ENCODE measurements at regions not wholly inside any gene's neighbourhood (a gene's known extent, or its start where the extent isn't known, plus 50 kb on each side); places are given as distances from the start of the nearest gene placed in this dataset.

DNA sequence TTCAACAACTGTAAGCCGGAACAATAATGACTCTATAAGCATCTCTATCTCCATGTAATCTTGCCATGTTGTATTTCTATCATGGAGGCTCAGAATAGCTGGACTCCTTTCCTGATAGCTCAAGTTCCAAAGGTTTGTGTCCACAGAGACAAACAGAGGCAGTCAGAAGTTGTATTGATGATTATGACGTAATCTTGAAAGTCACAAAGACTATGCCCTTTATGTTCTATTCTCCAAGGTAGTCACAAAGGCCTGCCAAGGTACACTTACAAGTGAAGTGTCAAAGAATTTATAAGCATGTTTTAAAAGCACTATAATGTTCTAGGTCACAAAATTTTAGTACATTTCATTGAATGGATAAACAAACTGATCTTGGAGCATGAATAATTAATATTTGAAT lies 542.2 kb downstream of the CDH11 start:
- ChIA-PET CTCF (no interaction called here), POLR2A (no interaction called here)
- Histone ChIP-seq H3K4me1 (ENCODE audit: control insufficient read depth, insufficient read depth, low read length) (no peaks in the 10 kb centered on the region), H3K27me3 (ENCODE audit: control insufficient read depth, insufficient read depth, low read length) (no peaks in the 10 kb centered on the region), H3K9me3 (ENCODE audit: control insufficient read depth, insufficient read depth, low read depth, low read length) (no peaks in the 10 kb centered on the region), H3K4me3 (ENCODE audit: low read depth in 2 of 2, low read length in 2 of 2) (no peak overlapping the region), H3K36me3 (ENCODE audit: control insufficient read depth, insufficient read depth, low read length) (no peaks in the 10 kb centered on the region), H3K27ac (ENCODE audit: low read length) (no peak overlapping the region)
- in situ Hi-C loops (cut with HindIII; ENCODE audit: low pct_unique_long_range_greater_than_20kb, low sequenced_read_pairs) (no loop called here), intact Hi-C loops (cut with micrococcal nuclease; ENCODE audit: unreplicated experiment) (no loop called here)
- no peak for TF ChIP-seq POLR2AphosphoS5 (IDR thresholded peaks at IDR 0.05; ENCODE audit: low read depth, low read length)
- TF ChIP-seq, protein P1, sequence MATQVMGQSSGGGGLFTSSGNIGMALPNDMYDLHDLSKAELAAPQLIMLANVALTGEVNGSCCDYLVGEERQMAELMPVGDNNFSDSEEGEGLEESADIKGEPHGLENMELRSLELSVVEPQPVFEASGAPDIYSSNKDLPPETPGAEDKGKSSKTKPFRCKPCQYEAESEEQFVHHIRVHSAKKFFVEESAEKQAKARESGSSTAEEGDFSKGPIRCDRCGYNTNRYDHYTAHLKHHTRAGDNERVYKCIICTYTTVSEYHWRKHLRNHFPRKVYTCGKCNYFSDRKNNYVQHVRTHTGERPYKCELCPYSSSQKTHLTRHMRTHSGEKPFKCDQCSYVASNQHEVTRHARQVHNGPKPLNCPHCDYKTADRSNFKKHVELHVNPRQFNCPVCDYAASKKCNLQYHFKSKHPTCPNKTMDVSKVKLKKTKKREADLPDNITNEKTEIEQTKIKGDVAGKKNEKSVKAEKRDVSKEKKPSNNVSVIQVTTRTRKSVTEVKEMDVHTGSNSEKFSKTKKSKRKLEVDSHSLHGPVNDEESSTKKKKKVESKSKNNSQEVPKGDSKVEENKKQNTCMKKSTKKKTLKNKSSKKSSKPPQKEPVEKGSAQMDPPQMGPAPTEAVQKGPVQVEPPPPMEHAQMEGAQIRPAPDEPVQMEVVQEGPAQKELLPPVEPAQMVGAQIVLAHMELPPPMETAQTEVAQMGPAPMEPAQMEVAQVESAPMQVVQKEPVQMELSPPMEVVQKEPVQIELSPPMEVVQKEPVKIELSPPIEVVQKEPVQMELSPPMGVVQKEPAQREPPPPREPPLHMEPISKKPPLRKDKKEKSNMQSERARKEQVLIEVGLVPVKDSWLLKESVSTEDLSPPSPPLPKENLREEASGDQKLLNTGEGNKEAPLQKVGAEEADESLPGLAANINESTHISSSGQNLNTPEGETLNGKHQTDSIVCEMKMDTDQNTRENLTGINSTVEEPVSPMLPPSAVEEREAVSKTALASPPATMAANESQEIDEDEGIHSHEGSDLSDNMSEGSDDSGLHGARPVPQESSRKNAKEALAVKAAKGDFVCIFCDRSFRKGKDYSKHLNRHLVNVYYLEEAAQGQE (IDR thresholded peaks at IDR 0.05; ENCODE audit: insufficient read depth in 1 of 2, low read depth in 2 of 2, low read length in 1 of 2): no peak
- TF ChIP-seq, protein P2, sequence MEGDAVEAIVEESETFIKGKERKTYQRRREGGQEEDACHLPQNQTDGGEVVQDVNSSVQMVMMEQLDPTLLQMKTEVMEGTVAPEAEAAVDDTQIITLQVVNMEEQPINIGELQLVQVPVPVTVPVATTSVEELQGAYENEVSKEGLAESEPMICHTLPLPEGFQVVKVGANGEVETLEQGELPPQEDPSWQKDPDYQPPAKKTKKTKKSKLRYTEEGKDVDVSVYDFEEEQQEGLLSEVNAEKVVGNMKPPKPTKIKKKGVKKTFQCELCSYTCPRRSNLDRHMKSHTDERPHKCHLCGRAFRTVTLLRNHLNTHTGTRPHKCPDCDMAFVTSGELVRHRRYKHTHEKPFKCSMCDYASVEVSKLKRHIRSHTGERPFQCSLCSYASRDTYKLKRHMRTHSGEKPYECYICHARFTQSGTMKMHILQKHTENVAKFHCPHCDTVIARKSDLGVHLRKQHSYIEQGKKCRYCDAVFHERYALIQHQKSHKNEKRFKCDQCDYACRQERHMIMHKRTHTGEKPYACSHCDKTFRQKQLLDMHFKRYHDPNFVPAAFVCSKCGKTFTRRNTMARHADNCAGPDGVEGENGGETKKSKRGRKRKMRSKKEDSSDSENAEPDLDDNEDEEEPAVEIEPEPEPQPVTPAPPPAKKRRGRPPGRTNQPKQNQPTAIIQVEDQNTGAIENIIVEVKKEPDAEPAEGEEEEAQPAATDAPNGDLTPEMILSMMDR (IDR thresholded peaks at IDR 0.05): no peak
- DNase-seq (ENCODE audit: low read depth, low spot score): no peak
- no TSS peak for BruUV-seq (replicated peaks)
- no peak for ATAC-seq

DNA sequence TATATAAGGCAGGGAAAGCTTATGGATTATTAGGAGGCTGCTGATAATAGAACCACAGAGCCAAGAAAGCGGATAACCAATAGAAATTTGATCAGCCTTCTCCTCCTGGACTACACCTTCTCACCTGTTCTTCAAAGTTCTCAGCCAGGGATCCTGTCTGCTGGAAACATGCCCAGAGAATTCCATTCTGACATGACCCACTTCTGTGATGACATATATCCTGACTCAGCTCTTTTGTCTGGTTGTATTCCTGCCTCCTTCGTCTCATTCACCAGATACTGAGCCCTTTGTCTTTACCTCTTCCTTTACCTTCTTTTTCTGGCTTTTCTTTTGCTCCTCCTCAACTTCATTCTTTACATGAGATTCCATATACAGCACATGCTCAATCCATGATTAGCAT lies 576.1 kb downstream of the CDH11 start:
- ChIA-PET POLR2A (no interaction called here), CTCF (no interaction called here)
- no peaks in the 10 kb centered on the region for H3K27me3 ChIP-seq (ENCODE audit: control insufficient read depth, insufficient read depth, low read length)
- H3K4me1 ChIP-seq (ENCODE audit: control insufficient read depth, insufficient read depth, low read length): no peaks in the 10 kb centered on the region
- H3K36me3 ChIP-seq (ENCODE audit: control insufficient read depth, insufficient read depth, low read length): no peaks in the 10 kb centered on the region
- no TSS peak for BruUV-seq (replicated peaks)
- H3K27ac ChIP-seq (ENCODE audit: low read length): no peak overlapping the region
- intact Hi-C loops (cut with micrococcal nuclease; ENCODE audit: unreplicated experiment): no loop called here
- DNase-seq (ENCODE audit: low read depth, low spot score) (no peak), ATAC-seq (no peak)
- H3K9me3 ChIP-seq (ENCODE audit: control insufficient read depth, insufficient read depth, low read depth, low read length): no peaks in the 10 kb centered on the region
- H3K4me3 ChIP-seq (ENCODE audit: low read depth in 2 of 2, low read length in 2 of 2): no peak overlapping the region
- in situ Hi-C loops (cut with HindIII; ENCODE audit: low pct_unique_long_range_greater_than_20kb, low sequenced_read_pairs): no loop called here
- TF ChIP-seq SIN3A (IDR thresholded peaks at IDR 0.05; ENCODE audit: borderline replicate concordance, insufficient read depth, low read depth, low read length): no peak
- TF ChIP-seq, protein P2 (IDR thresholded peaks at IDR 0.05): no peak
- TF ChIP-seq, protein P1 (IDR thresholded peaks at IDR 0.05; ENCODE audit: insufficient read depth in 1 of 2, low read depth in 2 of 2, low read length in 1 of 2): no peak
- TF ChIP-seq POLR2AphosphoS5 (IDR thresholded peaks at IDR 0.05; ENCODE audit: low read depth, low read length): no peak
- TF ChIP-seq TCF7L2 (IDR thresholded peaks at IDR 0.05; ENCODE audit: low read depth, low read length): no peak
